EH (cell line): ENCODE measurements at regions not wholly inside any gene's neighbourhood (a gene's known extent, or its start where the extent isn't known, plus 50 kb on each side); places are given as distances from the start of the nearest gene placed in this dataset.
"Not testable (repeated sequence)": the region's sequence is repeated elsewhere in the genome, so short reads cannot be mapped to it uniquely, and the experiment has no call there.

Experiments used
- DNase-seq: peaks from one replicate; pipeline ENCODE4 v3.0.0-alpha.2; 2015; ENCODE audit warnings: low read depth

- DNase-seq = no peak
Observed at GRCh38 chr2:199558156-199558555, 100.4 kb upstream of the SATB2 start.

DNA sequence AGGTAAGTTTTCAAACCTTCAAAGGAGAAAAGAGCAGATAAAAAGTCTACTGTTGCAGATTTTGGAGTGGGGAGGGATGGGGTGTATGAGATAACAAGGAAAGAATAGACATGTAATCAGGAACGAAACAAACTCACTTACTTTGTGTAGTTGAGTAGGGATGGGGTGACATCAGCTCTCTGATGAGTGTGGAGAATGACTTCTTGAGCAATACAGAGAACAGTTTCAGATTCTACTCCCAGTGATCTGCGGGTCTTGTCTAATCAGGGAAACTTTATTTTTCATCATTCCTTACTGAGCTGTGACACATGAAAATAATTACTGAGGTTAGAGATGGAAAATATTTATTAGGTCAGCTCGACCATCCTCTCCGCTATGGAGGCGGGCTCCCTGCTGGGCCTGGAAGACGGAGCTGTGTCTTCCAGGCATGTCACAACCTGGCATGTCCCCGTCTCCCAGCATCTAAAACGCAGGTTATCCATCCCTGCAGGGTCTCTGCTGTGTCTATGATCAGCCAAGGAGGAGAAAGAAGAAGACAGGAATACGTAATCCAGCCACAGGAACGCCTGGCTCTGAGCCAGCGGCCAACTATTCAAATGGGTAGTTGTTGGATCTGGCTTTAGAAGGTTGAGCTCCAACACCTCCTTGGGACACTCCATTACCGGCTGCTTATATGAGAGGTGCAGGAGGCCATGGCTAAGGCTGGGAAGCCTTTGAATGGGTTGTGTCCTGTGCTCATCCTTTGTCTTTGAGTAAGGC lies 99.0 kb upstream of the SATB2 start:
- DNase-seq = peak; percentile 1

- no peak for DNase-seq
Observed at GRCh38 chr2:199554026-199554425, 96.3 kb upstream of the SATB2 start.

DNA sequence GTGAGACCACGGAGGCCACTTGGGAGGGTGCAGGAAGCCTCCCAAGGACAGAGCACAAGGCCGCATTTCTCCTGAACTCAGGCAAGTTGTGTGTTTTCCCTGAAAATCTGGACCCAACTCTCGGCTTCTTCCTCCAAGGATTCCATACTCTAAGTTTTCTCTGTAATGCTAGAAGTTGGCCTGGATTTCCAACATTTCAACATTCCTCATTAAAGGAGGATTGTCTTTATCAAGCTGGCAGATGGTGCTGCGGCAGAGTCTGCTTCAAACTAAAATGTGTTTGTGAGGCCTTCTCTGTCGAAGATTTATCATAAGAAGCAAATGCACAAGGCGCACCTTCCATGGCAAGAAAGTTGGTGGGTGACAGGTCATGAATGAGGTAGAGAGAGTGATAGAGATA lies 94.4 kb upstream of the SATB2 start:
- no peak for DNase-seq

DNA sequence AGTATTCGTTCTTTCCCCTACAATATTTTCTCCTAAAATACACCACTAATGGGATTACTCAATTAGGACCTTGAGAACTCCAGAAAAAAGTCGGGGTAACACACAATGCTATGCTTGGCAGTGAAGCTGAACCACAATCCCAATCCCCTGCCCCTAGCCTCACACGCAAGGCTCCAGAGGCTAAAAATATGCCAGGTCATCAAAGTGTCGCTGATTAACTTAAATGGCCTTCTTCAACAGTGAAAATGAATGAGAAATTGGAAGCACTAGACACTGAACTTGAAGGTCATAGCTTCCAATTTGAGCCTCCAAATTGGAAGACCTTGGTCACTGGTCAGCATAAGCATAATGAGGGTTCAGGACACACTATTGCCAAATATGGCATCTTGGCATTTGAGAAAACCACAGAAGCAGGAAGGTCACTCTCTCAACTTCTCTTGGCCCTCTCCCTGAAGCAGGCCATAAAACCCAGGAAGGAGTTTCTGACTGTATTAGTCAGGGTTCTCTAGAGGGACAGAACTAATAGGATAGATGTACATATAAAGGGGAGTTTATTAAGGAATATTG lies 86.0 kb upstream of the SATB2 start:
- DNase-seq = peak; percentile 6

DNA sequence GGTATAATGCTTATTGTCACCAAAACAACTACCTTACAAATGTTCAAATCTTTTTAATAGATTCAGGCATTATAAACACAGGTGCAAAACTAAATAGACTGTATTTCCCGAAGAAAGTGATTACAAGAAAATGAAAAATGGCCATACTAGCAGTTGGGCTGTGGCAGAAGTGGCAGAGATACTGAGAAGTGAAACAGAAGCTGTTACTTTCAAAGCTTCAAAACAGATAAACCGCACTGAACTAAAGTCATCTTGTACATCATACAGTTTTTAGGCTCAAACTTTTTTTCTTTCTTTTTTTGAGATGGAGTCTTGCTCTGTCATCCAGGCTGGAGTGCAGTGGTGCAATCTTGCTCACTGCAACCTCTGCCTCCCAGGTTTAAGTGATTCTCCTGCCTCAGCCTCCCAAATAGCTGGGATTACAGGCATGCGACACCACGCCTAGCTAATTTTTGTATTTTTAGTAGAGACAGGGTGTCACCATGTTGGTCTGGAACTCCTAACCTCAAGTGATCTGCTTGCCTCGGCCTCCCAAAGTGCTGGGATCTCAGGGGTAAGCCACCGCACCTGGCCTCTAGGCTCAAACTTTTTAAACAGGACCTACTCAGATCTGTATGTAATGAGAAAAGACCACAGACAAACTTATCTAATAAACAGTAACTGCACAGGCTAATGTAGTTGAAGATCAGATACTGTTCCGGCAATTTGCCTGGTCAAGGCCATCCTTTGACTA lies 77.9 kb upstream of the SATB2 start:
- no peak for DNase-seq

- not testable (repeated sequence) for DNase-seq
Observed at GRCh38 chr2:199533873-199534272, 76.1 kb upstream of the SATB2 start.

DNA sequence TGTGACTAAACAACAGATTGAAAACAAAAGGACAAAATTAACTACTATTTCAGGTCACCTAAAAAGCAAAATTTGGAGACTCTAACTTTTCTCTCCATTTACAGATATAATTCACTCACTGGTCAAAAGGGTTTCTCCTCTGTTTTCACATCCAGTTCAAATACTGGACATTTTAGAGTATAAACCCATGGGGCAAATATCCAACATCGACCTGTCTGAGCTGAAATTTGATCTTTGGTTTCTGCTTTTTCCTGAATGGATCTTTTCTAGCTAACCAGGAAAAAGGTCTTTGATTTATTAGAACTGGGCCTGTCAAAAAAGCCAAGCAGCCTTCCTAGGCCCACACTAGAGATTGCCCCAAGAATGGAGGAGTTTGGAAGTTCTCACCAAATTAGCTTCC lies 69.3 kb upstream of the SATB2 start:
- DNase-seq = no peak

DNA sequence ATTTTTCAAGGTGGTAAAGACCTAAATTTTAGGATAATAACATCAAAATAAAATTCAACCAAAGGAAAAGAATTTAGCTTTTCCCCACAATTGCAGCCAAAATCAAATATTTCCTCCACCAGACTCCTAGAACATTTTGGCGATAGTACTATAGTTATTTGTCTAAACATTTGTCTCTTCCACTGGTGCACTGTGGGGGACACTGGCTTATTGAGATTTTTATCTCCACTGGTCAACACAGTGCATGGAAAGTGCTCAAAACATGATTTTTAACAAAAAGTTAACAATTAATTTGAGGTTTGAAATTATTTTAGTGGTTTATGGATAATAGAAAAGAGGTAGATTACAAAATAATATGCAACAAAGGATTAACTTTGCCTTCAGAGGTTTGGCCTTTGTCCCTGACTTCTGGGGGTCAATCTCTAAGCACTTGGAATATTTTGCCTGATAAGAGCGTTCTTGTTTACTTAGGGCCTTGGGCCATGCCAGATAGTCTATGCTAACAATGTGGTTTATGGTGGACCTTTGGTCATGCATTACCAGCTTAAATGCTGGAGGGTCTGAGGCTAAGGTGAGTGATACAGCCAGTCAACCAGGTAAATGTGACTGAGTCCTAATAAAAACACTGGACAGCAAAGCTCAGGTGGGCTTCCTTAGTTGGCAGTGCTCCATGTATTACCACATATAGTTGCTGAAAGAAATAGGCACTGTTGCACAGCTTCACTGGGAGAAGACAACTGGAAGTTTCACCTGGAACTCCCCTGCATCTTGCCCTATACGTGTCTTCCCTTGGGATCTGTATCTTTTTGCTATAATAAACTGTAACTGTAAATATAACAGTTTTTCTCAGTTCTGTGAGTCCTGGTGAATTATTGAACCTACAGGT lies 67.2 kb upstream of the SATB2 start:
- DNase-seq = no peak

GRCh38 chr2:199509403-199509802 lies 51.7 kb upstream of the SATB2 start:
- DNase-seq = no peak
